ENCODE measurements at regions not wholly inside any gene's neighbourhood (a gene's known extent, or its start where the extent isn't known, plus 50 kb on each side); places are given as distances from the start of the nearest gene placed in this dataset.
A peak's percentile ranks its signal among the peaks of the same experiment; 100 is the strongest.

GRCh38 chr4:183770906-183771305 is 111.8 kb downstream of the TRAPPC11 start:
- Histone ChIP-seq H3K4me1 (ENCODE audit: insufficient read depth) (no peaks in the 10 kb centered on the region; the same call in 1 of the 2 replicates), H3F3A (replicated peaks; ENCODE audit: low read depth) (no peaks in the 10 kb centered on the region), H4K20me1 (replicated peaks; ENCODE audit: insufficient read depth) (no peaks in the 10 kb centered on the region), H3K36me3 (ENCODE audit: insufficient read depth) (no peaks in the 10 kb centered on the region), H3K9me2 (ENCODE audit: insufficient read depth) (no peaks in the 10 kb centered on the region; the same call in 1 of the 2 replicates), H3K4me2 (no peak overlapping the region), H2AFZ (peak overlapping the region; percentile 86; the same call in 1 of the 2 replicates), H3K79me2 (replicated peaks; ENCODE audit: insufficient read depth) (no peaks in the 10 kb centered on the region), H3K4me3 (no peak overlapping the region), H3K27me3 (ENCODE audit: insufficient read depth) (no peaks in the 10 kb centered on the region), H3K27ac (ENCODE audit: low read depth) (no peak overlapping the region)
- peaks cover 17% of the 10 kb centered on the region for H3K9me3 Mint-ChIP-seq
- DNase-seq (ENCODE audit: low spot score) (no peak), ATAC-seq (no peak)
- H3K27me3 Mint-ChIP-seq (ENCODE audit: insufficient read depth, low read depth, poor library complexity), result peaks cover 7% of the 10 kb centered on the region
- no peak overlapping the region for H3K4me3 Mint-ChIP-seq
- H3K36me3 Mint-ChIP-seq (ENCODE audit: low read depth), result peaks cover 13% of the 10 kb centered on the region
- TF ChIP-seq JUNB (IDR thresholded peaks at IDR 0.05; ENCODE audit: unreplicated experiment), result no peak
- TF ChIP-seq ZNF331 (CRISPR knock-in tag; IDR thresholded peaks at IDR 0.05; ENCODE audit: low read depth), result no peak
- TF ChIP-seq EZH2phosphoT487 (IDR thresholded peaks at IDR 0.05; ENCODE audit: unreplicated experiment), result no peak
- TF ChIP-seq STAT1 (IDR thresholded peaks at IDR 0.05; ENCODE audit: unreplicated experiment), result no peak
- no peak for TF ChIP-seq CREB1 (CRISPR knock-in tag; IDR thresholded peaks at IDR 0.05; ENCODE audit: low read depth)
- TF ChIP-seq EZH2 (IDR thresholded peaks at IDR 0.05; ENCODE audit: low read depth, unreplicated experiment), result no peak
- no peak for TF ChIP-seq ETS1 (IDR thresholded peaks at IDR 0.05)
- no peak for TF ChIP-seq ZNF114 (CRISPR knock-in tag; IDR thresholded peaks at IDR 0.05)
- TF ChIP-seq NANOG (IDR thresholded peaks at IDR 0.05; ENCODE audit: borderline replicate concordance), result no peak
- no peak for TF ChIP-seq CTCF (conservative IDR thresholded peaks at IDR 0.05; ENCODE audit: low read depth in 2 of 2)
- peaks cover 12% of the 10 kb centered on the region for H3K4me1 Mint-ChIP-seq
- no peak overlapping the region for H3K27ac Mint-ChIP-seq

- no peaks in the 10 kb centered on the region; the same call in 1 of the 2 replicates for H3K4me1 ChIP-seq (ENCODE audit: insufficient read depth)
- Mint-ChIP-seq H3K9me3 (peaks cover 17% of the 10 kb centered on the region), H3K4me1 (peaks cover 12% of the 10 kb centered on the region), H3K27ac (no peak overlapping the region), H3K4me3 (no peak overlapping the region), H3K36me3 (ENCODE audit: low read depth) (peaks cover 13% of the 10 kb centered on the region), H3K27me3 (ENCODE audit: insufficient read depth, low read depth, poor library complexity) (peaks cover 6% of the 10 kb centered on the region)
- H3K36me3 ChIP-seq (ENCODE audit: insufficient read depth), result no peaks in the 10 kb centered on the region
- H4K20me1 ChIP-seq (replicated peaks; ENCODE audit: insufficient read depth), result no peaks in the 10 kb centered on the region
- ATAC-seq (no peak), DNase-seq (ENCODE audit: low spot score) (no peak)
- H2AFZ ChIP-seq, result no peak overlapping the region
- H3K79me2 ChIP-seq (replicated peaks; ENCODE audit: insufficient read depth), result no peaks in the 10 kb centered on the region
- no peaks in the 10 kb centered on the region; the same call in none of the 2 replicates for H3K9me2 ChIP-seq (ENCODE audit: insufficient read depth)
- H3F3A ChIP-seq (replicated peaks; ENCODE audit: low read depth), result no peaks in the 10 kb centered on the region
- no peak overlapping the region for H3K4me2 ChIP-seq
- no peaks in the 10 kb centered on the region for H3K27me3 ChIP-seq (ENCODE audit: insufficient read depth)
- no peak overlapping the region for H3K27ac ChIP-seq (ENCODE audit: low read depth)
- no peak overlapping the region for H3K4me3 ChIP-seq
- TF ChIP-seq EZH2phosphoT487 (IDR thresholded peaks at IDR 0.05; ENCODE audit: unreplicated experiment) (no peak), POLR2AphosphoS5 (IDR thresholded peaks at IDR 0.05; ENCODE audit: low read depth) (no peak), EZH2 (IDR thresholded peaks at IDR 0.05; ENCODE audit: low read depth, unreplicated experiment) (no peak), ETS1 (IDR thresholded peaks at IDR 0.05) (no peak), CTCF (conservative IDR thresholded peaks at IDR 0.05; ENCODE audit: low read depth in 2 of 2) (no peak), ZNF114 (CRISPR knock-in tag; IDR thresholded peaks at IDR 0.05) (no peak), REST (IDR thresholded peaks at IDR 0.05; ENCODE audit: unreplicated experiment) (no peak), NANOG (IDR thresholded peaks at IDR 0.05; ENCODE audit: borderline replicate concordance) (no peak)
Measured at GRCh38 chr4:183772361-183772760, 113.3 kb downstream of the TRAPPC11 start.
